Smooth muscle cell (in vitro differentiated cells): ENCODE measurements at regions not wholly inside any gene's neighbourhood (a gene's known extent, or its start where the extent isn't known, plus 50 kb on each side); places are given as distances from the start of the nearest gene placed in this dataset.

Experiments
- DNase-seq: peaks from one replicate; lab custom pipeline; 2025; ENCODE audit not compliant: unreplicated experiment; lab: John Stamatoyannopoulos, UW
- H2AFZ ChIP-seq: fragments of 200-600 bp; sonication (generic); 2 replicates; pipeline ENCODE4 v1.6.0; 2016; ENCODE audit warnings: antibody characterized with exemption, low read depth, mild to moderate bottlenecking
- H3F3A ChIP-seq: fragments of 200-600 bp; sonication (generic); 2 replicates; pipeline ENCODE4 v1.6.0; 2017; ENCODE audit warnings: antibody characterized with exemption, low read depth
- H3K27ac ChIP-seq: fragments of 200-600 bp; sonication (generic); 2 replicates; pipeline ENCODE4 v1.5.1; 2016; ENCODE audit warnings: low read depth, mild to moderate bottlenecking
- H3K27me3 ChIP-seq: fragments of 200-600 bp; sonication (generic); 2 replicates; pipeline ENCODE4 v1.6.1; 2016; ENCODE audit warnings: low read depth, mild to moderate bottlenecking
- H3K36me3 ChIP-seq: fragments of 200-600 bp; sonication (generic); 2 replicates; pipeline ENCODE4 v1.5.1; 2016; ENCODE audit warnings: low read depth
- H3K4me1 ChIP-seq: fragments of 200-600 bp; sonication (generic); 2 replicates; pipeline ENCODE4 v1.5.1; 2016; ENCODE audit warnings: low read depth
- H3K4me2 ChIP-seq: fragments of 200-600 bp; sonication (generic); 2 replicates; pipeline ENCODE4 v1.6.0; 2016; ENCODE audit warnings: mild to moderate bottlenecking
- H3K4me3 ChIP-seq: fragments of 200-600 bp; sonication (generic); 2 replicates; pipeline ENCODE4 v1.5.1; 2016; ENCODE audit warnings: mild to moderate bottlenecking
- H3K79me2 ChIP-seq: fragments of 200-600 bp; sonication (generic); 2 replicates; pipeline ENCODE4 v1.6.0; 2016; ENCODE audit warnings: low read depth, mild to moderate bottlenecking
- H3K9ac ChIP-seq: fragments of 200-600 bp; sonication (generic); 2 replicates; pipeline ENCODE4 v1.6.0; 2016; ENCODE audit warnings: low read depth
- H3K9me3 ChIP-seq: fragments of 200-600 bp; sonication (generic); replicated peaks from 2 replicates; pipeline ENCODE4 v1.5.1; 2016; ENCODE audit warnings: low read depth
- H4K20me1 ChIP-seq: fragments of 200-600 bp; sonication (generic); 2 replicates; pipeline ENCODE4 v1.6.0; 2016; ENCODE audit warnings: low read depth
- CTCF ChIP-seq: fragments of 200-600 bp; sonication (generic); IDR thresholded peaks from 2 replicates; pipeline ENCODE4 v1.5.1; 2017; ENCODE audit warnings: borderline replicate concordance, mild to moderate bottlenecking, antibody characterized with exemption; ENCODE audit not compliant: insufficient read depth, poor library complexity, severe bottlenecking
- WGBS: methylation state at CpG from one replicate; pipeline ENCODE4 v1.1.7; 2016; ENCODE audit warnings: low lambda C conversion rate; 5-methylcytosine and 5-hydroxymethylcytosine counted together

GRCh38 chr3:28835249-28835648, 445.6 kb upstream of the RBMS3 start:
- Histone ChIP-seq H3K4me3 (no peak overlapping the region), H2AFZ (no peak overlapping the region), H3K4me1 (no peaks in the 10 kb centered on the region), H4K20me1 (no peaks in the 10 kb centered on the region), H3K79me2 (no peaks in the 10 kb centered on the region), H3K27me3 (peaks cover 12% of the 10 kb centered on the region), H3K9ac (no peak overlapping the region), H3K27ac (no peak overlapping the region), H3K36me3 (no peaks in the 10 kb centered on the region), H3F3A (no peaks in the 10 kb centered on the region), H3K9me3 (peaks cover 3% of the 10 kb centered on the region), H3K4me2 (no peak overlapping the region)
- no peak for TF ChIP-seq CTCF
- no peak for DNase-seq
- 46% methylated on average over 2 of the region's 2 CpGs for WGBS

GRCh38 chr3:28835751-28836150, 445.1 kb upstream of the RBMS3 start:
- H4K20me1 ChIP-seq = no peaks in the 10 kb centered on the region
- no peaks in the 10 kb centered on the region for H3K36me3 ChIP-seq
- no peaks in the 10 kb centered on the region for H3K79me2 ChIP-seq
- H3K9ac ChIP-seq = no peak overlapping the region
- peaks cover 12% of the 10 kb centered on the region for H3K27me3 ChIP-seq
- no peak overlapping the region for H3K4me3 ChIP-seq
- DNase-seq = no peak
- H3K4me1 ChIP-seq = no peaks in the 10 kb centered on the region
- no peak for TF ChIP-seq CTCF
- no peak overlapping the region for H3K27ac ChIP-seq
- no peaks in the 10 kb centered on the region for H3F3A ChIP-seq
- peaks cover 3% of the 10 kb centered on the region for H3K9me3 ChIP-seq
- WGBS = 61% methylated on average over 8 of the region's 8 CpGs
- no peak overlapping the region for H2AFZ ChIP-seq
- no peak overlapping the region for H3K4me2 ChIP-seq

- peaks cover 3% of the 10 kb centered on the region for H3K9me3 ChIP-seq
- H3K4me3 ChIP-seq = no peak overlapping the region
- no peaks in the 10 kb centered on the region for H3K36me3 ChIP-seq
- no peak overlapping the region for H2AFZ ChIP-seq
- no peak overlapping the region for H3K27ac ChIP-seq
- 48% methylated on average over 2 of the region's 2 CpGs for WGBS
- no peak overlapping the region for H3K4me2 ChIP-seq
- no peaks in the 10 kb centered on the region for H4K20me1 ChIP-seq
- H3K79me2 ChIP-seq = no peaks in the 10 kb centered on the region
- TF ChIP-seq CTCF = no peak
- H3F3A ChIP-seq = no peaks in the 10 kb centered on the region
- peaks cover 12% of the 10 kb centered on the region for H3K27me3 ChIP-seq
- no peak for DNase-seq
- H3K9ac ChIP-seq = no peak overlapping the region
- H3K4me1 ChIP-seq = no peaks in the 10 kb centered on the region
Observed at GRCh38 chr3:28836199-28836598, 444.7 kb upstream of the RBMS3 start.

GRCh38 chr3:28840976-28841376, 439.9 kb upstream of the RBMS3 start:
- 73% methylated on average over 1 of the region's 1 CpG for whole genome bisulfite sequencing
- Histone ChIP-seq H3F3A (no peaks in the 10 kb centered on the region), H2AFZ (no peak overlapping the region), H3K9me3 (no peaks in the 10 kb centered on the region), H3K4me2 (no peak overlapping the region), H3K4me1 (no peaks in the 10 kb centered on the region), H3K27ac (no peak overlapping the region), H4K20me1 (no peaks in the 10 kb centered on the region), H3K4me3 (no peak overlapping the region), H3K27me3 (peaks cover under 1% of the 10 kb centered on the region), H3K9ac (no peak overlapping the region), H3K36me3 (no peaks in the 10 kb centered on the region), H3K79me2 (no peaks in the 10 kb centered on the region)
- TF ChIP-seq CTCF = no peak
- no peak for DNase-seq
